ENCODE measurements at regions not wholly inside any gene's neighbourhood (a gene's known extent, or its start where the extent isn't known, plus 50 kb on each side); places are given as distances from the start of the nearest gene placed in this dataset.
A peak's percentile ranks its signal among the peaks of the same experiment; 100 is the strongest.

DNA sequence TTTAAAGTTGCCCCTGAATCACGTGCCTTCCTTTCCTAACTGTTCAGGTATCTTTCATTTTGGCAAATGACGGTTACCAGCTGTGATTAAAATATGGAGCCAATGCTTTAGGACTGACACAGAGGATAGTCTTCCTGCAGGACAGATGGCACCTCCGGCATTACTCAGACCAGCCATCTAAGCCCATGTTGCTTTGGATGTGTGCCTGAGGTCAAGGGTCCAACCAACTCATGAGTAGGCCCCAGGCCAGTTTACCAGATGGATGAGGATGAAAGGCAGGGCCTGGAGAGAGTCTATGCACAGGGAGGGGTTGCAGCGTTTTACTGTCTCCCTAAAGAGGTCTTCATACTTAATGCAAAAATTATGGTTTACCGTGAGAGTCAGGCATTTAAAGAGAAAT is 174.0 kb upstream of the GATB start:
- DNase-seq (no peak), ATAC-seq (no peak)
- intact Hi-C loops (cut with DNase I) = no loop called here
- TF ChIP-seq, protein P1, sequence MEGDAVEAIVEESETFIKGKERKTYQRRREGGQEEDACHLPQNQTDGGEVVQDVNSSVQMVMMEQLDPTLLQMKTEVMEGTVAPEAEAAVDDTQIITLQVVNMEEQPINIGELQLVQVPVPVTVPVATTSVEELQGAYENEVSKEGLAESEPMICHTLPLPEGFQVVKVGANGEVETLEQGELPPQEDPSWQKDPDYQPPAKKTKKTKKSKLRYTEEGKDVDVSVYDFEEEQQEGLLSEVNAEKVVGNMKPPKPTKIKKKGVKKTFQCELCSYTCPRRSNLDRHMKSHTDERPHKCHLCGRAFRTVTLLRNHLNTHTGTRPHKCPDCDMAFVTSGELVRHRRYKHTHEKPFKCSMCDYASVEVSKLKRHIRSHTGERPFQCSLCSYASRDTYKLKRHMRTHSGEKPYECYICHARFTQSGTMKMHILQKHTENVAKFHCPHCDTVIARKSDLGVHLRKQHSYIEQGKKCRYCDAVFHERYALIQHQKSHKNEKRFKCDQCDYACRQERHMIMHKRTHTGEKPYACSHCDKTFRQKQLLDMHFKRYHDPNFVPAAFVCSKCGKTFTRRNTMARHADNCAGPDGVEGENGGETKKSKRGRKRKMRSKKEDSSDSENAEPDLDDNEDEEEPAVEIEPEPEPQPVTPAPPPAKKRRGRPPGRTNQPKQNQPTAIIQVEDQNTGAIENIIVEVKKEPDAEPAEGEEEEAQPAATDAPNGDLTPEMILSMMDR (IDR thresholded peaks at IDR 0.05) = no peak
- Histone ChIP-seq H3K27ac (no peak overlapping the region), H3K36me3 (no peaks in the 10 kb centered on the region), H3K4me3 (no peak overlapping the region), H3K27me3 (no peaks in the 10 kb centered on the region), H3K9me3 (no peaks in the 10 kb centered on the region), H3K4me1 (no peaks in the 10 kb centered on the region)
- 89 to 90% methylated on average over 5 of the region's 5 CpGs for WGBS, 2 donors

DNA sequence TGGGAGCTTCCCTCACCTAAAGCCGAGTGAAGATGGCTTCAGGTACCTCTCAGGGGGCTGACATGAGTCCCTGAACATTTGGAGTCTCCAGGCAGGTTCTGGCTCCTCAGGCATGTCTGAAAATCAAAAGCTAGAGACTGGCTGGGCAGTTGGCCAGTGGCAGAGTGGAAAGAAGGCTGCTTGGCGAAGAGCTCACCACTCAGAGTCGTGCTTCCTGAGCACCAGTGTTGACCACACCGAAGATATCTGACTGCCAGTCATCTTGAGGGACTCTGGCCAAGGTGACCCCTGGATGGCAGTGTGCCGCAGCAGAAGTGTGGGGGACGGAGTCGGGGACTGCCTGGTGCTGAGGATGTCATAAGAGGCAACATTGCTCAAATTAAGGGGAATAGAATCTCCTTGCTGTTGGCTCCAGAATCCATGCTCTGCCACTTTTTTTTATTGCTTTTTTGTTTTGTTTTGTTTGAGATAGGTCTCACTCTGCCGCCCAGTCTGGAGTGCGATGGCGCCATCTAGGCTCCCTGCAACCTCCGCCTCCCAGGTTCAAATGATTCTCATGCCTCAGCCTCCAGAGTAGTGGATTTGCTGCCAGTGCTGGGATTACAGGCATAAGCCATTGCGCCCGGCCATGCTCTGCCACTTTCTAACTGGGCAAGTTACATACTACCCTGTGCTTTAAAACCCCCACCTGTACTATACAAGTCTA is 172.5 kb upstream of the GATB start:
- peak in 6 of 8 donors; percentile 43 to 79 (median 56) for ATAC-seq
- Histone ChIP-seq H3K27me3 (no peaks in the 10 kb centered on the region), H3K36me3 (no peaks in the 10 kb centered on the region), H3K27ac (no peak overlapping the region), H3K9me3 (no peaks in the 10 kb centered on the region), H3K4me3 (no peak overlapping the region), H3K4me1 (no peaks in the 10 kb centered on the region)
- WGBS, 2 donors = 63 to 75% methylated on average over 13 of the region's 13 CpGs
- TF ChIP-seq, protein P1 (IDR thresholded peaks at IDR 0.05) = no peak
- DNase-seq = peak; percentile 8 to 41
- intact Hi-C loops (cut with DNase I) = no loop called here

DNA sequence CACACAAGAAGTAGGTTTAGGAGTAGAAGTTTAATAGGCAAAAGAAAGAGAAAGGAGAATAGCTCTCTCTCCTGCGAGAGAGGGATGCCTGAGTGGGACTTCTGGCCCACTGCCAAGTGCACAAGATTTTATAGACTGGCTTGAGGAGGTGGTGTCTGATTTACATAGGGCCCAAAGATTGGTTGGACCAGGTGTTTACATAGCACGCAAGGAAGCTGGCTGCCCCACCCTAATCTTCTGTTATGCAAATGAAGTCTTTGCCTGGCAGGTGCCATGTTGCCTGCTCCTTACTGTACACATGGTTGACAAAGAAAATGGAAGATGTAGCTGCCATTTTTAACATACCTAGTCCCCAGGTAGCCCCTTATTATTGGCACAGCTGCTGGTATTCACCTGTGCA is 170.8 kb upstream of the GATB start:
- intact Hi-C loops (cut with DNase I) = no loop called here

DNA sequence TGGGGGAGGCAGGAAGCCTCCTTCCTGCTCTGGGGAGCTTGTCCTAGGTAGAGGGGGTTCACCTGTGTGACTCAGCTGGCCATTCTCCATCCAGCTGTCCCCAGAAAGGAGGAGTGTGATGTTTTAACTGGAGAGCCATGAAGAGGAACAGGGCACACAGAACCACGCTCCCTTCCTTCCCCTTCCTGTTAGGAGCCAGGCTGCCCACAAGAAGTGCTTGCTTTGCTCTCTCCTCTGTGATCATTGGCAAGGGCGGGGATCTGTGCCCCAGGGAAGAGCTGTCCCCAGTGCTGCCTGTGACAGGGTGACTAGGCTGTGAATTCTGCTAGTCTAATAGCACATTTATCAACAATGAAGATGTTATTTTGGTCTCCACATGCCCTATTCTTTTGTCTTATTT is 169.6 kb upstream of the GATB start:
- no peaks in the 10 kb centered on the region for H3K36me3 ChIP-seq
- no peaks in the 10 kb centered on the region for H3K4me1 ChIP-seq
- H3K27me3 ChIP-seq = no peaks in the 10 kb centered on the region
- intact Hi-C loops (cut with DNase I) = no loop called here
- H3K27ac ChIP-seq = no peak overlapping the region
- H3K9me3 ChIP-seq = no peaks in the 10 kb centered on the region
- DNase-seq = peak in 1 of 2 donors; percentile 8
- peak in 5 of 8 donors; percentile 53 to 70 (median 62) for ATAC-seq
- 74 to 83% methylated on average over 2 of the region's 2 CpGs for WGBS, 2 donors
- no peak overlapping the region for H3K4me3 ChIP-seq
- TF ChIP-seq, protein P1 (IDR thresholded peaks at IDR 0.05) = no peak

More for the DNA sequence above, 170.8 kb upstream of the GATB start:
- Histone ChIP-seq H3K9me3 (no peaks in the 10 kb centered on the region), H3K36me3 (no peaks in the 10 kb centered on the region), H3K4me1 (no peaks in the 10 kb centered on the region), H3K27ac (no peak overlapping the region), H3K4me3 (no peak overlapping the region), H3K27me3 (no peaks in the 10 kb centered on the region)
- ATAC-seq (no peak), DNase-seq (no peak)
- 85 to 86% methylated on average over 2 of the region's 2 CpGs for WGBS, 2 donors
- TF ChIP-seq, protein P1 (IDR thresholded peaks at IDR 0.05) = no peak

Measured in heart right ventricle (tissue), 16 donors.